ENCODE measurements at regions not wholly inside any gene's neighbourhood (a gene's known extent, or its start where the extent isn't known, plus 50 kb on each side); places are given as distances from the start of the nearest gene placed in this dataset.
"Not testable (repeated sequence)": the region's sequence is repeated elsewhere in the genome, so short reads cannot be mapped to it uniquely, and the experiment has no call there.

DNA sequence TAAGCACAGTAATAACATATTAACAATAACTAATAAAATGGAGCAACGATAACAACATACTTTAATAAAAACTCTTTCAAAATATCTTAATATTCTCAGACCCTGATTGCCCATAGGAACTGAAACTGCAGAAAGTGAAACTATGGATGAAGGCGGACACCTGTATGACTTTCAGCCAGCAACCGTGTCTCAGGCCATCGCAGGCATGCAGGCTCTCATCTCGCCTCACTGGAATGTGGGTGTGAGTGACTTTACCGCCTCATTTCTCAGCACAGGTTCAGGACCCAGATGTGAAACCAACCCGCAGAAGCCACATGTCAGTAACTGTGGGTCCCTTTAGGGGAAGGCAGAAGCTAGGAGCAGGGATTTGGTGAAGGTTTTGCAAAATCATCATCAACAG is 539.1 kb downstream of the FAM181B start:
- no peak for DNase-seq (ENCODE audit: extremely low spot score)
- TF ChIP-seq, protein P1, sequence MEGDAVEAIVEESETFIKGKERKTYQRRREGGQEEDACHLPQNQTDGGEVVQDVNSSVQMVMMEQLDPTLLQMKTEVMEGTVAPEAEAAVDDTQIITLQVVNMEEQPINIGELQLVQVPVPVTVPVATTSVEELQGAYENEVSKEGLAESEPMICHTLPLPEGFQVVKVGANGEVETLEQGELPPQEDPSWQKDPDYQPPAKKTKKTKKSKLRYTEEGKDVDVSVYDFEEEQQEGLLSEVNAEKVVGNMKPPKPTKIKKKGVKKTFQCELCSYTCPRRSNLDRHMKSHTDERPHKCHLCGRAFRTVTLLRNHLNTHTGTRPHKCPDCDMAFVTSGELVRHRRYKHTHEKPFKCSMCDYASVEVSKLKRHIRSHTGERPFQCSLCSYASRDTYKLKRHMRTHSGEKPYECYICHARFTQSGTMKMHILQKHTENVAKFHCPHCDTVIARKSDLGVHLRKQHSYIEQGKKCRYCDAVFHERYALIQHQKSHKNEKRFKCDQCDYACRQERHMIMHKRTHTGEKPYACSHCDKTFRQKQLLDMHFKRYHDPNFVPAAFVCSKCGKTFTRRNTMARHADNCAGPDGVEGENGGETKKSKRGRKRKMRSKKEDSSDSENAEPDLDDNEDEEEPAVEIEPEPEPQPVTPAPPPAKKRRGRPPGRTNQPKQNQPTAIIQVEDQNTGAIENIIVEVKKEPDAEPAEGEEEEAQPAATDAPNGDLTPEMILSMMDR (IDR thresholded peaks at IDR 0.05; ENCODE audit: control extremely low read depth, extremely low read depth, low read depth, missing control alignments), result no peak
- ChIA-PET POLR2A (no interaction called here), CTCF (no interaction called here)

DNA sequence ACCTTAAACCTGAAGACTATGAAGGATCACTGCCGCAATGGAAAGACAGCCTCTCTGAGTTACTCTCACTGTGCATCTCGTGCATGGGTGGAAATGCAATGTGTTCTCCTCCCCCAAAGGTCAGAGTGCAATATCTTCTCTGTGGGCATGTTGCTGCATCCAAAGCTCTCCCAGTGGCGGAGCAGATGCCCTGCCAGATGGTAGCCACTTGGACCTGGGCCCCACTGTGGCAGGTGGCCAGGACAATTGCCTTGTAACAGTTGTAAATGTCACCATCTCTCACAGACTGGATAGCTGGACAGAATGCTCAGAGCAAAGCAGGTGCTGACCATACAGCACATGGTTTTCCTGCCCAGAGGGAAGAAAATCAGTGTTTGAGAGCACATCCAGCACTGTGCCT is 542.0 kb downstream of the FAM181B start:
- TF ChIP-seq, protein P1 (IDR thresholded peaks at IDR 0.05; ENCODE audit: control extremely low read depth, extremely low read depth, low read depth, missing control alignments), result no peak
- POLR2A ChIA-PET, result no interaction called here
- CTCF ChIA-PET, result interaction anchor here (1.6 kb wide), 1 partner anchor 29 kb away, joined by 3 read pairs; no protein-coding TSS in a partner anchor
- DNase-seq (ENCODE audit: extremely low spot score), result no peak

DNA sequence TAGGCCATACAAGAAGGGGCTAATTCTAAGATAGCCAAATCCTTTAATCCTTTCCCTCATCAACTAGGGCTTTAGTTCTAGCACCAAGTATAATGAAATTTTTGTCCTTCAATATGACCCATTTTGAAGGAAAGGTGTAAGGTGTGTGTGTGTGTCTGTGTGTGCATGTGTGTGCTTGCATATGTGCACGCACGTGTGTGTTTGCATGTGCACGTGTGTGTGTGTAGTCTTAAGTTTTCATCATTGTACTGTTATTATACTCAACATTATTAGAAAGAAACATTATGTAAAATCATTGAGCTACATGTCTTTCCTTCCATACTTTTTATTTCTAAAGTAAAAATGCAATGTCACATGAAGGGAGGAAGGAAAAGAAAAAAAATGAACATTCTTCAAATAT is 547.7 kb downstream of the FAM181B start:
- CTCF ChIA-PET, result no interaction called here
- no peak for DNase-seq (ENCODE audit: extremely low spot score)
- POLR2A ChIA-PET, result no interaction called here
- TF ChIP-seq, protein P1 (IDR thresholded peaks at IDR 0.05; ENCODE audit: control extremely low read depth, extremely low read depth, low read depth, missing control alignments), result no peak

DNA sequence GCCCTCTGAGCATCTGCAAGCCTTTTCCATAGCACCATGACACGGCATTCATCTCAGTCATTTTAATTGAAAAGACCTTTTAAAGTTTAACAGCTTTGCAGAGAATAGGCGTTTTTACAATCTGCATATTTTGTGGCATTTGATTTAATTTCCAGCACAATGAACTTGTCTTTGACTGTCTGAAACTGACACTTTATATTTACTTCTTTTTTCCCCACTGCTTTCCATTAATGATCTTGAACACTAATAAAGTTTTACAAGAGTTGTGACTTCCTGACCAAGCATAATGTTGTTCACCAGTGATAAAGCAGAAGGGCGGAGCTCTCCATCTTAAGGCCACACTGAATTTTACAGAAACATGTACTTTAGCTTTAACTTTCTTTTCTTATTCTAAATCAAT is 548.7 kb downstream of the FAM181B start:
- POLR2A ChIA-PET, result no interaction called here
- DNase-seq (ENCODE audit: extremely low spot score), result no peak
- CTCF ChIA-PET, result no interaction called here
- TF ChIP-seq, protein P1 (IDR thresholded peaks at IDR 0.05; ENCODE audit: control extremely low read depth, extremely low read depth, low read depth, missing control alignments), result no peak

DNA sequence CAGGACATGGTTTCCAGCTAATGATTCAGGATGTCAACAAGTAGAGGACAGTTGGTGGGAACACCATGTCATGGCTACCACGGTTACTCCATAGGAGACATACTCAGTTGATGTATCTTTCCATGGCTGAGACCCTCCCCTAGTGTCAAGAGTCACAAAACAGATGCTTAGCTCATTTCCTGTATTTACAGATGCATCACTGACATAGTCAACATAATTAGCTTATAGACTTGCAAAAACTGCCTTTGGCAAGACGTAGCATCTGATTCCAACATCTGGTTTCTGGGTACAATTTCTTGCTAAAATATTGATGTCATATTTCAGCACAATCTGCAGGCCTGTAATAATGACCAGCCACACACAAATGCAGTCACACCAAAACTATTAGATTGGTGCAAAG is 550.3 kb downstream of the FAM181B start:
- POLR2A ChIA-PET, result no interaction called here
- CTCF ChIA-PET, result no interaction called here
- TF ChIP-seq, protein P1 (IDR thresholded peaks at IDR 0.05; ENCODE audit: control extremely low read depth, extremely low read depth, low read depth, missing control alignments), result no peak
- no peak for DNase-seq (ENCODE audit: extremely low spot score)

DNA sequence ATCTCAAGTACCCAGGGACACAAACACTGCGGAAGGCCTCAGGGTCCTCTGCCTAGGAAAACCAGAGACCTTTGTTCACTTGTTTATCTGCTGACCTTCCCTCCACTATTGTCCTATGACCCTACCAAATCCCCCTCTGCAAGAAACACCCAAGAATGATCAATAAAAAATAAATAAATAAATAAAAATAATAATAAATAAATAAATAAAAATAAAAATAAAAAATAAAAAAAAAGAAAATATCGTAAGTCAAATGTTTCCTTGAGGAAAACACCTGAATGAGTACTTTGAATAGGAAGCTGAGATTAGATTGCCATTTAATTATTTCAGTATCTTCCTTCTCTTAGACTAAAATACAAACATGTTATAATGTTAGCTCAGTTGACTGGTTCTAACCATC is 551.0 kb downstream of the FAM181B start:
- CTCF ChIA-PET, POLR2A ChIA-PET: not testable (repeated sequence)

DNA sequence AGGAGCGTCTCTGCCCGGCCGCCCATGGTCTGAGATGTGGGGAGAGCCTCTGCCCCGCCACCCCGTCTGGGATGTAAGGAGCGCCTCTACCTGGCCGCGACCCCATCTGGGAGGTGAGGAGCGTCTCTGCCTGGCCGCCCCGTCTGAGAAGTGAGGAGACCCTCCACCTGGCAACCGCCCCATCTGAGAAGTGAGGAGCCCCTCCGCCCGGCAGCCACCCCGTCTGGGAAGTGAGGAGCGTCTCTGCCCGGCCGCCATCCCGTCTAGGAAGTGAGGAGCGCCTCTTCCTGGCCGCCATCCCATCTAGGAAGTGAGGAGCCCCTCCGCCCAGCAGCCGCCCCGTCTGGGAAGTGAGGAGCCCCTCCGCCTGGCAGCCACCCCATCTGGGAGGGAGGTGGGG is 551.9 kb downstream of the FAM181B start:
- POLR2A ChIA-PET; DNase-seq (ENCODE audit: extremely low spot score); CTCF ChIA-PET: not testable (repeated sequence)

More for the DNA sequence above, 551.0 kb downstream of the FAM181B start:
- DNase-seq (ENCODE audit: extremely low spot score), result not testable (repeated sequence)

DNA sequence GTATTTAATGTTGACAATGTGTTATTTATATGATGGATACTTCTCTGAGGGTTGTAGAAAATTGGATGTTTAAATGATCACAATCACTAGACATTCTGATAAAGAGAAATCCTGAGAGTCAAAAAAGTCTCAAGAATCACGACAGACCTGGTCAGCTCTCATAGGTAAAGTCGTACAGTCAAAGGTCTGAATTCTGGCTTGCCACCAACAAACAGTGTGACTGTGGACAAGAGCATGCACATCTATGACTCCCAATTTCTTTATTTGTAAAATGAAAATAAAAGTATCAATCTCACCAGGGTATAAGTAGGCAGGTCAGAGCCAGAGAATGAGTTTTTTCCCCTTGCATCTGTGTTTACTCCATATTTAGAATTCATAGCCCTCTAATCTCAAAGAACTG is 556.7 kb downstream of the FAM181B start:
- DNase-seq (ENCODE audit: extremely low spot score), result no peak
- POLR2A ChIA-PET, result no interaction called here
- TF ChIP-seq, protein P1 (IDR thresholded peaks at IDR 0.05; ENCODE audit: control extremely low read depth, extremely low read depth, low read depth, missing control alignments), result no peak

More for the DNA sequence above, 556.7 kb downstream of the FAM181B start:
- CTCF ChIA-PET, result interaction anchor here (1.4 kb wide), 1 partner anchor 10 kb away, joined by 4 read pairs; no protein-coding TSS in a partner anchor
